ENCODE measurements at regions not wholly inside any gene's neighbourhood (a gene's known extent, or its start where the extent isn't known, plus 50 kb on each side); places are given as distances from the start of the nearest gene placed in this dataset.
"Not testable (repeated sequence)": the region's sequence is repeated elsewhere in the genome, so short reads cannot be mapped to it uniquely, and the experiment has no call there.

DNA sequence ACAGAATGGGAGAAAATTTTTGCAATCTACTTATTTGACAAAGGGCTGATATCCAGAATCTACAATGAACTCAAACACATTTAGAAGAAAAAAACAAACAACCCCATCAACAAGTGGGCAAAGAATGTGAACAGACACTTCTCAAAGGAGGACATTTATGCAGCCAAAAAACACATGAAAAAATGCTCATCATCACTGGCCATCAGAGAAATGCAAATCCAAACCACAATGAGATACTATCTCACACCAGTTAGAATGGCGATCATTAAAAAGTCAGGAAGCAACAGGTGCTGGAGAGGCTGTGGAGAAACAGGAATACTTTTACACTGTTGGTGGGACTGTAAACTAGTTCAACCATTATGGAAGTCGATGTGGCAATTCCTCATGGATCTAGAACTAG is 767.0 kb downstream of the GRXCR1 start:
- not testable (repeated sequence) for H3K4me1 Mint-ChIP-seq, H3K4me2 ChIP-seq

DNA sequence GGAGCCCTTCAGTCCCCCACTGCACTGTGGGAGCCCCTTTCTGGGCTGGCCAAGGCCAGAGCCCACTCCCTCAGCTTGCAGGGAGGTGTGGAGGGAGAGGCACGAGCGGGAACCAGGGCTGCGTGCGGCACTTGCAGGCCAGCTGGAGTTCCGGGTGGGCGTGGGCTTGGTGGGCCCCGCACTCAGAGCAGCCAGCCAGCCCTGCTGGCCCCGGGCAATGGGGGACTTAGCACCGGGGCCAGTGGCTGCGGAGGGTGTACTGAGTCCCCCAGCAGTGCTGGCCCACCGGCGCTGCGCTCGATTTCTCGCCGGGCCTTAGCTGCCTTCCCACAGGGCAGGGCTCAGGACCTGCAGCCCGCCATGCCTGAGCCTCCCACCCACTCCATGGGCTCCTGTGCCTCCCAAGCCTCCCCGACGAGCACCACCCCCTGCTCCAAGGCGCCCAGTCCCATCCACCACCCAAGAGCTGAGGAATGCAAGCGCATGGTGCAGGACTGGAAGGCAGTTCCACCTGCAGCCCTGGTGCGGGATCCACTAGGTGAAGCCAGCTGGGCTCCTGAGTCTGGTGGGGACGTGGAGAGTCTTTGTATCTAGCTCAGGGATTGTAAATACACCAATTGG is 776.2 kb downstream of the KCTD8 start:
- not testable (repeated sequence) for H3K4me1 ChIP-seq (ENCODE audit: insufficient read depth); H3K36me3 ChIP-seq (ENCODE audit: insufficient read depth); H2AFZ ChIP-seq; H3K4me1 Mint-ChIP-seq; H3K4me3 Mint-ChIP-seq; H4K20me1 ChIP-seq (replicated peaks; ENCODE audit: insufficient read depth); H3F3A ChIP-seq (replicated peaks; ENCODE audit: low read depth); H3K79me2 ChIP-seq (replicated peaks; ENCODE audit: insufficient read depth); H3K27ac ChIP-seq (ENCODE audit: low read depth); ATAC-seq; H3K27me3 Mint-ChIP-seq (ENCODE audit: insufficient read depth, low read depth, poor library complexity); H3K27me3 ChIP-seq (ENCODE audit: insufficient read depth); H3K9me2 ChIP-seq (ENCODE audit: insufficient read depth); DNase-seq (ENCODE audit: low spot score); H3K4me2 ChIP-seq; H3K27ac Mint-ChIP-seq; H3K4me3 ChIP-seq
- Mint-ChIP-seq H3K36me3 (ENCODE audit: low read depth) (peaks cover 12% of the 10 kb centered on the region; the same call in 2 of the 3 replicates), H3K9me3 (peaks cover 24% of the 10 kb centered on the region; the same call in 2 of the 3 replicates)

More for the DNA sequence above, 767.0 kb downstream of the GRXCR1 start:
- ATAC-seq; H3F3A ChIP-seq (replicated peaks; ENCODE audit: low read depth); H3K36me3 Mint-ChIP-seq (ENCODE audit: low read depth); H3K4me3 Mint-ChIP-seq; H3K9me2 ChIP-seq (ENCODE audit: insufficient read depth); H3K36me3 ChIP-seq (ENCODE audit: insufficient read depth); H2AFZ ChIP-seq; DNase-seq (ENCODE audit: low spot score); H3K4me3 ChIP-seq; H3K27ac ChIP-seq (ENCODE audit: low read depth); H3K27ac Mint-ChIP-seq; H3K27me3 ChIP-seq (ENCODE audit: insufficient read depth); H3K79me2 ChIP-seq (replicated peaks; ENCODE audit: insufficient read depth); H3K27me3 Mint-ChIP-seq (ENCODE audit: insufficient read depth, low read depth, poor library complexity); H4K20me1 ChIP-seq (replicated peaks; ENCODE audit: insufficient read depth); H3K4me1 ChIP-seq (ENCODE audit: insufficient read depth): not testable (repeated sequence)
- H3K9me3 Mint-ChIP-seq: peaks cover 21% of the 10 kb centered on the region

DNA sequence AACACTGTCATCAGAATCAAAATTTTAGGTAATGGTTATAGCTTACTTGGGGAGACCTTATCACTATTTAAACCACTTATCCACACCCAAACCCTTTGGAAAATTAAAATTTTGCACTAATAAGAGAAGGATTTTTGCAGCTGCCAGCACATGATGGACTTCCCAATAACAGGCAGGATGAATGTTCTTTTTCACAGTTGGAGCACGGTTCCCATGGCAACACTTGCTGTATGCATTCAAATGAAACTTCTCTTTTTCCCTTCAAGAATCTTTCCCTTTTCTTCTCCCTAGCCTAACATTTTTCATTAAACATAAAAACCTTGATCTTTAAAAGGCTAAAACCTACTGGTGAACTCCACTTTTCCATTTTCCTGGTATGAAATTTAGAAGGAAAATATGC is 768.2 kb downstream of the KCTD8 start:
- Histone ChIP-seq H3K36me3 (ENCODE audit: insufficient read depth) (no peaks in the 10 kb centered on the region), H3K9me2 (ENCODE audit: insufficient read depth) (no peaks in the 10 kb centered on the region), H3K4me1 (ENCODE audit: insufficient read depth) (no peaks in the 10 kb centered on the region), H2AFZ (no peak overlapping the region), H3F3A (replicated peaks; ENCODE audit: low read depth) (no peaks in the 10 kb centered on the region), H3K27me3 (ENCODE audit: insufficient read depth) (no peaks in the 10 kb centered on the region), H3K79me2 (replicated peaks; ENCODE audit: insufficient read depth) (no peaks in the 10 kb centered on the region), H3K4me2 (no peak overlapping the region), H3K4me3 (no peak overlapping the region), H3K27ac (ENCODE audit: low read depth) (no peak overlapping the region), H4K20me1 (replicated peaks; ENCODE audit: insufficient read depth) (no peaks in the 10 kb centered on the region)
- H3K27me3 Mint-ChIP-seq (ENCODE audit: insufficient read depth, low read depth, poor library complexity): no peaks in the 10 kb centered on the region
- peaks cover 2% of the 10 kb centered on the region; the same call in 2 of the 3 replicates for H3K4me1 Mint-ChIP-seq
- no peaks in the 10 kb centered on the region; the same call in 2 of the 3 replicates for H3K36me3 Mint-ChIP-seq (ENCODE audit: low read depth)
- H3K27ac Mint-ChIP-seq: no peak overlapping the region
- DNase-seq (ENCODE audit: low spot score): peak; percentile 32
- H3K9me3 Mint-ChIP-seq: no peaks in the 10 kb centered on the region; the same call in 2 of the 3 replicates
- no peak for ATAC-seq
- no peak overlapping the region for H3K4me3 Mint-ChIP-seq
- TF ChIP-seq EZH2phosphoT487 (IDR thresholded peaks at IDR 0.05; ENCODE audit: unreplicated experiment): no peak
- TF ChIP-seq, protein P1, sequence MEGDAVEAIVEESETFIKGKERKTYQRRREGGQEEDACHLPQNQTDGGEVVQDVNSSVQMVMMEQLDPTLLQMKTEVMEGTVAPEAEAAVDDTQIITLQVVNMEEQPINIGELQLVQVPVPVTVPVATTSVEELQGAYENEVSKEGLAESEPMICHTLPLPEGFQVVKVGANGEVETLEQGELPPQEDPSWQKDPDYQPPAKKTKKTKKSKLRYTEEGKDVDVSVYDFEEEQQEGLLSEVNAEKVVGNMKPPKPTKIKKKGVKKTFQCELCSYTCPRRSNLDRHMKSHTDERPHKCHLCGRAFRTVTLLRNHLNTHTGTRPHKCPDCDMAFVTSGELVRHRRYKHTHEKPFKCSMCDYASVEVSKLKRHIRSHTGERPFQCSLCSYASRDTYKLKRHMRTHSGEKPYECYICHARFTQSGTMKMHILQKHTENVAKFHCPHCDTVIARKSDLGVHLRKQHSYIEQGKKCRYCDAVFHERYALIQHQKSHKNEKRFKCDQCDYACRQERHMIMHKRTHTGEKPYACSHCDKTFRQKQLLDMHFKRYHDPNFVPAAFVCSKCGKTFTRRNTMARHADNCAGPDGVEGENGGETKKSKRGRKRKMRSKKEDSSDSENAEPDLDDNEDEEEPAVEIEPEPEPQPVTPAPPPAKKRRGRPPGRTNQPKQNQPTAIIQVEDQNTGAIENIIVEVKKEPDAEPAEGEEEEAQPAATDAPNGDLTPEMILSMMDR (conservative IDR thresholded peaks at IDR 0.05; ENCODE audit: low read depth in 2 of 2): no peak
- TF ChIP-seq POLR2AphosphoS5 (IDR thresholded peaks at IDR 0.05; ENCODE audit: low read depth): no peak
- TF ChIP-seq, protein P2, sequence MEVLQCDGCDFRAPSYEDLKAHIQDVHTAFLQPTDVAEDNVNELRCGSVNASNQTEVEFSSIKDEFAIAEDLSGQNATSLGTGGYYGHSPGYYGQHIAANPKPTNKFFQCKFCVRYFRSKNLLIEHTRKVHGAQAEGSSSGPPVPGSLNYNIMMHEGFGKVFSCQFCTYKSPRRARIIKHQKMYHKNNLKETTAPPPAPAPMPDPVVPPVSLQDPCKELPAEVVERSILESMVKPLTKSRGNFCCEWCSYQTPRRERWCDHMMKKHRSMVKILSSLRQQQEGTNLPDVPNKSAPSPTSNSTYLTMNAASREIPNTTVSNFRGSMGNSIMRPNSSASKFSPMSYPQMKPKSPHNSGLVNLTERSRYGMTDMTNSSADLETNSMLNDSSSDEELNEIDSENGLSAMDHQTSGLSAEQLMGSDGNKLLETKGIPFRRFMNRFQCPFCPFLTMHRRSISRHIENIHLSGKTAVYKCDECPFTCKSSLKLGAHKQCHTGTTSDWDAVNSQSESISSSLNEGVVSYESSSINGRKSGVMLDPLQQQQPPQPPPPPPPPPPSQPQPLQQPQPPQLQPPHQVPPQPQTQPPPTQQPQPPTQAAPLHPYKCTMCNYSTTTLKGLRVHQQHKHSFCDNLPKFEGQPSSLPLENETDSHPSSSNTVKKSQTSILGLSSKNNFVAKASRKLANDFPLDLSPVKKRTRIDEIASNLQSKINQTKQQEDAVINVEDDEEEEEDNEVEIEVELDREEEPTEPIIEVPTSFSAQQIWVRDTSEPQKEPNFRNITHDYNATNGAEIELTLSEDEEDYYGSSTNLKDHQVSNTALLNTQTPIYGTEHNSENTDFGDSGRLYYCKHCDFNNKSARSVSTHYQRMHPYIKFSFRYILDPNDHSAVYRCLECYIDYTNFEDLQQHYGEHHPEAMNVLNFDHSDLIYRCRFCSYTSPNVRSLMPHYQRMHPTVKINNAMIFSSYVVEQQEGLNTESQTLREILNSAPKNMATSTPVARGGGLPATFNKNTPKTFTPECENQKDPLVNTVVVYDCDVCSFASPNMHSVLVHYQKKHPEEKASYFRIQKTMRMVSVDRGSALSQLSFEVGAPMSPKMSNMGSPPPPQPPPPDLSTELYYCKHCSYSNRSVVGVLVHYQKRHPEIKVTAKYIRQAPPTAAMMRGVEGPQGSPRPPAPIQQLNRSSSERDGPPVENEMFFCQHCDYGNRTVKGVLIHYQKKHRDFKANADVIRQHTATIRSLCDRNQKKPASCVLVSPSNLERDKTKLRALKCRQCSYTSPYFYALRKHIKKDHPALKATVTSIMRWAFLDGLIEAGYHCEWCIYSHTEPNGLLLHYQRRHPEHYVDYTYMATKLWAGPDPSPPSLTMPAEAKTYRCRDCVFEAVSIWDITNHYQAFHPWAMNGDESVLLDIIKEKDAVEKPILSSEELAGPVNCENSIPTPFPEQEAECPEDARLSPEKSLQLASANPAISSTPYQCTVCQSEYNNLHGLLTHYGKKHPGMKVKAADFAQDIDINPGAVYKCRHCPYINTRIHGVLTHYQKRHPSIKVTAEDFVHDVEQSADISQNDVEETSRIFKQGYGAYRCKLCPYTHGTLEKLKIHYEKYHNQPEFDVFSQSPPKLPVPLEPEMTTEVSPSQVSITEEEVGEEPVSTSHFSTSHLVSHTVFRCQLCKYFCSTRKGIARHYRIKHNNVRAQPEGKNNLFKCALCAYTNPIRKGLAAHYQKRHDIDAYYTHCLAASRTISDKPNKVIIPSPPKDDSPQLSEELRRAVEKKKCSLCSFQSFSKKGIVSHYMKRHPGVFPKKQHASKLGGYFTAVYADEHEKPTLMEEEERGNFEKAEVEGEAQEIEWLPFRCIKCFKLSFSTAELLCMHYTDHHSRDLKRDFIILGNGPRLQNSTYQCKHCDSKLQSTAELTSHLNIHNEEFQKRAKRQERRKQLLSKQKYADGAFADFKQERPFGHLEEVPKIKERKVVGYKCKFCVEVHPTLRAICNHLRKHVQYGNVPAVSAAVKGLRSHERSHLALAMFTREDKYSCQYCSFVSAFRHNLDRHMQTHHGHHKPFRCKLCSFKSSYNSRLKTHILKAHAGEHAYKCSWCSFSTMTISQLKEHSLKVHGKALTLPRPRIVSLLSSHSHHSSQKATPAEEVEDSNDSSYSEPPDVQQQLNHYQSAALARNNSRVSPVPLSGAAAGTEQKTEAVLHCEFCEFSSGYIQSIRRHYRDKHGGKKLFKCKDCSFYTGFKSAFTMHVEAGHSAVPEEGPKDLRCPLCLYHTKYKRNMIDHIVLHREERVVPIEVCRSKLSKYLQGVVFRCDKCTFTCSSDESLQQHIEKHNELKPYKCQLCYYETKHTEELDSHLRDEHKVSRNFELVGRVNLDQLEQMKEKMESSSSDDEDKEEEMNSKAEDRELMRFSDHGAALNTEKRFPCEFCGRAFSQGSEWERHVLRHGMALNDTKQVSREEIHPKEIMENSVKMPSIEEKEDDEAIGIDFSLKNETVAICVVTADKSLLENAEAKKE (CRISPR knock-in tag; IDR thresholded peaks at IDR 0.05): no peak

All from GM23338 (cell line).